HCT116 (cell line): ENCODE measurements at regions not wholly inside any gene's neighbourhood (a gene's known extent, or its start where the extent isn't known, plus 50 kb on each side); places are given as distances from the start of the nearest gene placed in this dataset.

Source experiments
- ATAC-seq: fragments of 200-7000 bp; cut with Tn5 transposase; 2 replicates; pipeline ENCODE4 v1.9.1; 2020; ENCODE audit warnings: mild to moderate bottlenecking, moderate library complexity
- BruUV-seq: library from RNA; stranded (reverse); fragments of 400-500 nt; replicated peaks from 2 replicates; lab custom pipeline; 2021; lab: Mats Ljungman, UMichigan
- CTCF ChIA-PET: fragments of 300-600 bp; sonication (Branson Sonifier 250); formaldehyde crosslinking; loops from one replicate; lab custom pipeline; 2021; ENCODE audit warnings: antibody characterized with exemption; lab: Charles Lee
- POLR2A ChIA-PET: fragments of 300-600, 350-600 bp; sonication (Branson Sonifier 250); formaldehyde crosslinking; loops from one replicate; lab custom pipeline; 2021; ENCODE audit warnings: antibody characterized with exemption; lab: Charles Lee
- RAD21 ChIA-PET, 2 experiments: fragments of 300-600 bp; sonication (Branson Sonifier 250); formaldehyde crosslinking; loops; one replicate each; lab custom pipeline; 2023; ENCODE audit warnings: low total read pairs in 2 of 2; ENCODE audit not compliant: uncharacterized antibody in 2 of 2, unreplicated experiment in 2 of 2, low non-redundant PET in 1 of 2; lab: Charles Lee
- DNase-seq: peaks from one replicate; pipeline ENCODE4 v3.0.0-alpha.2; 2010; ENCODE audit warnings: low read depth, low spot score
- H2AFZ ChIP-seq: fragments of 200-600 bp; shearing (Covaris generic), sonication (generic); 2 replicates; pipeline ENCODE4 v1.6.1; 2017; ENCODE audit warnings: low read depth, mixed run types, mixed read lengths, antibody characterized with exemption, low read length; ENCODE audit not compliant: poor library complexity, severe bottlenecking
- H3K27ac ChIP-seq: 2 replicates; pipeline ENCODE4 v1.5.1; 2012; ENCODE audit warnings: low read depth, low read length
- H3K27me3 ChIP-seq: fragments of 200-600 bp; sonication (generic); 2 replicates; pipeline ENCODE4 v1.6.1; 2016; ENCODE audit warnings: mixed run types, low read length, mixed read lengths; ENCODE audit not compliant: insufficient read depth
- H3K36me3 ChIP-seq, 2 experiments: fragments of 200-500 bp in 1 of 2; fragments of 200-600 bp in 1 of 2; sonication (Bioruptor generic) in 1 of 2; sonication (generic) in 1 of 2; 2 replicates each; pipeline versions ENCODE4 v1.5.1 to v1.6.1; 2014 to 2016; ENCODE audit warnings: low read length in 2 of 2, inconsistent platforms in 1 of 2, mixed read lengths in 1 of 2, mixed run types in 1 of 2; ENCODE audit not compliant: insufficient read depth in 2 of 2, control insufficient read depth in 1 of 2
- H3K4me1 ChIP-seq, 2 experiments: fragments of 200-600 bp in 1 of 2; sonication (generic) in 1 of 2; 2 replicates each; pipeline versions ENCODE4 v1.5.1 to v1.6.1; 2012 to 2017; ENCODE audit warnings: low read length in 2 of 2, inconsistent platforms in 1 of 2, mild to moderate bottlenecking in 1 of 2, mixed read lengths in 1 of 2, mixed run types in 1 of 2, moderate library complexity in 1 of 2; ENCODE audit not compliant: insufficient read depth in 2 of 2, control insufficient read depth in 1 of 2
- H3K4me2 ChIP-seq: fragments of 200-600 bp; sonication (generic); 2 replicates; pipeline ENCODE4 v1.6.1; 2017; ENCODE audit warnings: mixed run types, low read length, mixed read lengths
- H3K4me3 ChIP-seq, 2 experiments: fragments of 200-600 bp in 1 of 2; sonication (generic) in 1 of 2; replicated peaks in 1 of 2; 2 replicates each; pipeline ENCODE4 v1.5.1; 2011 to 2016; ENCODE audit warnings: low read length in 2 of 2, control low read depth in 1 of 2, low read depth in 1 of 2, mild to moderate bottlenecking in 1 of 2, mixed read lengths in 1 of 2, mixed run types in 1 of 2
- H3K79me2 ChIP-seq: fragments of 200-600 bp; sonication (generic); 2 replicates; pipeline ENCODE4 v1.6.1; 2017; ENCODE audit warnings: mild to moderate bottlenecking, mixed run types, low read length, moderate library complexity, mixed read lengths; ENCODE audit not compliant: insufficient read depth
- H3K9ac ChIP-seq: fragments of 200-600 bp; sonication (generic); 2 replicates; pipeline ENCODE4 v1.6.1; 2016; ENCODE audit warnings: low read length, mixed read lengths
- H3K9me2 ChIP-seq: fragments of 200-600 bp; sonication (generic), shearing (Covaris generic); 2 replicates; pipeline ENCODE4 v1.6.1; 2017; ENCODE audit warnings: mixed run types, mild to moderate bottlenecking, moderate library complexity; ENCODE audit not compliant: insufficient read depth
- H3K9me3 ChIP-seq, 2 experiments: fragments of 200-500 bp in 1 of 2; fragments of 200-600 bp in 1 of 2; sonication (Bioruptor generic) in 1 of 2; sonication (generic) in 1 of 2; 2 replicates each; pipeline ENCODE4 v1.6.1; 2014 to 2017; ENCODE audit warnings: low read length in 2 of 2, mixed read lengths in 2 of 2, inconsistent platforms in 1 of 2, low read depth in 1 of 2, mild to moderate bottlenecking in 1 of 2, mixed run types in 1 of 2, moderate library complexity in 1 of 2; ENCODE audit not compliant: control insufficient read depth in 1 of 2, insufficient read depth in 1 of 2
- H4K20me1 ChIP-seq: fragments of 200-600 bp; sonication (generic), shearing (Covaris generic); 2 replicates; pipeline ENCODE4 v1.6.1; 2017; ENCODE audit warnings: mixed run types, mild to moderate bottlenecking, moderate library complexity; ENCODE audit not compliant: insufficient read depth
- CBX3 ChIP-seq: IDR thresholded peaks from 2 replicates; pipeline ENCODE4 v1.6.1; 2012; ENCODE audit warnings: low read depth
- CEBPB ChIP-seq: IDR thresholded peaks from 2 replicates; pipeline ENCODE4 v1.6.1; 2012; ENCODE audit warnings: low read depth
- EGR1 ChIP-seq: IDR thresholded peaks from 2 replicates; pipeline ENCODE4 v1.6.1; 2012; ENCODE audit warnings: low read depth
- ELF1 ChIP-seq: IDR thresholded peaks from 2 replicates; pipeline ENCODE4 v1.6.1; 2012; ENCODE audit warnings: low read depth, borderline replicate concordance
- EZH2 ChIP-seq: fragments of 200-600 bp; sonication (generic); IDR thresholded peaks from 2 replicates; pipeline ENCODE4 v1.6.1; 2017; ENCODE audit warnings: antibody characterized with exemption, mixed run types
- JUND ChIP-seq: IDR thresholded peaks from 2 replicates; pipeline ENCODE4 v1.6.1; 2012
- POLR2A ChIP-seq: IDR thresholded peaks from 2 replicates; pipeline ENCODE4 v1.7.0; 2011; ENCODE audit warnings: borderline replicate concordance; ENCODE audit not compliant: insufficient read depth, insufficient read length; ENCODE audit errors: extremely low read depth
- POLR2AphosphoS5 ChIP-seq: IDR thresholded peaks from 2 replicates; pipeline ENCODE4 v1.6.1; 2011; ENCODE audit warnings: mild to moderate bottlenecking, low read depth, low read length, moderate library complexity
- RAD21 ChIP-seq: IDR thresholded peaks from 2 replicates; pipeline ENCODE4 v1.6.1; 2012; ENCODE audit warnings: low read depth, mild to moderate bottlenecking
- SP1 ChIP-seq: IDR thresholded peaks from 2 replicates; pipeline ENCODE4 v1.6.1; 2012; ENCODE audit warnings: low read depth
- SRF ChIP-seq: IDR thresholded peaks from 2 replicates; pipeline ENCODE4 v1.6.1; 2012; ENCODE audit warnings: low read depth
- YY1 ChIP-seq: IDR thresholded peaks from 2 replicates; pipeline ENCODE4 v1.6.1; 2011; ENCODE audit warnings: low read length, low read depth, moderate library complexity, mild to moderate bottlenecking; ENCODE audit not compliant: insufficient replicate concordance; ENCODE audit errors: extremely low read depth
- ZBTB33 ChIP-seq: IDR thresholded peaks from 2 replicates; pipeline ENCODE4 v1.6.1; 2011; ENCODE audit warnings: mild to moderate bottlenecking, low read length, moderate library complexity; ENCODE audit not compliant: insufficient replicate concordance; ENCODE audit errors: extremely low read depth
- ZFX ChIP-seq: fragments of 450-650 bp; IDR thresholded peaks from 2 replicates; pipeline ENCODE4 v1.6.1; 2017
- ZNF274 ChIP-seq: fragments of 200-500 bp; sonication (Bioruptor generic); IDR thresholded peaks from 2 replicates; pipeline ENCODE4 v1.6.1; 2014; ENCODE audit warnings: mild to moderate bottlenecking, low read depth, low read length, inconsistent platforms
- intact Hi-C: fragments of 100-400 bp; cut with micrococcal nuclease; formaldehyde crosslinking; loops from 2 replicates; pipeline ENCODE4 v1.10.0; 2022
- TF ChIP-seq, protein P1 (sequence below), 3 experiments: fragments of 200-600 bp in 1 of 3; sonication (generic) in 1 of 3; IDR thresholded peaks in 2 of 3; conservative IDR thresholded peaks in 1 of 3; 2 replicates each; pipeline ENCODE4 v1.5.1; 2012 to 2017; ENCODE audit warnings: low read depth in 2 of 3, low read length in 2 of 3, antibody characterized with exemption in 1 of 3, borderline replicate concordance in 1 of 3, control low read depth in 1 of 3, mild to moderate bottlenecking in 1 of 3, mixed read lengths in 1 of 3, mixed run types in 1 of 3, moderate library complexity in 1 of 3; ENCODE audit not compliant: insufficient read depth in 1 of 3
- TF ChIP-seq, protein P2 (sequence below): IDR thresholded peaks from 2 replicates; pipeline ENCODE4 v1.6.1; 2012
- TF ChIP-seq, protein P3 (sequence below): IDR thresholded peaks from 2 replicates; pipeline ENCODE4 v1.6.1; 2012
- TF ChIP-seq, protein P4 (sequence below): IDR thresholded peaks from 2 replicates; pipeline ENCODE4 v1.6.1; 2012; ENCODE audit warnings: low read depth

GRCh38 chr1:229004066-229004833 lies 266.7 kb upstream of the RAB4A start:
- H3K4me1 ChIP-seq = no peaks in the 10 kb centered on the region
- no TSS peak for BruUV-seq
- H3K4me3 ChIP-seq = no peak overlapping the region
- H3K9me3 ChIP-seq = no peaks in the 10 kb centered on the region
- ATAC-seq = no peak
- intact Hi-C loops = no loop called here
- no peaks in the 10 kb centered on the region for H4K20me1 ChIP-seq
- no peaks in the 10 kb centered on the region for H3K36me3 ChIP-seq
- RAD21 ChIA-PET = no interaction called here
- TF ChIP-seq SP1 = no peak
- TF ChIP-seq RAD21 = no peak
- TF ChIP-seq POLR2A = no peak
- TF ChIP-seq CBX3 = no peak
- no peak for TF ChIP-seq EGR1
- no peak for TF ChIP-seq YY1
- TF ChIP-seq, protein P1, sequence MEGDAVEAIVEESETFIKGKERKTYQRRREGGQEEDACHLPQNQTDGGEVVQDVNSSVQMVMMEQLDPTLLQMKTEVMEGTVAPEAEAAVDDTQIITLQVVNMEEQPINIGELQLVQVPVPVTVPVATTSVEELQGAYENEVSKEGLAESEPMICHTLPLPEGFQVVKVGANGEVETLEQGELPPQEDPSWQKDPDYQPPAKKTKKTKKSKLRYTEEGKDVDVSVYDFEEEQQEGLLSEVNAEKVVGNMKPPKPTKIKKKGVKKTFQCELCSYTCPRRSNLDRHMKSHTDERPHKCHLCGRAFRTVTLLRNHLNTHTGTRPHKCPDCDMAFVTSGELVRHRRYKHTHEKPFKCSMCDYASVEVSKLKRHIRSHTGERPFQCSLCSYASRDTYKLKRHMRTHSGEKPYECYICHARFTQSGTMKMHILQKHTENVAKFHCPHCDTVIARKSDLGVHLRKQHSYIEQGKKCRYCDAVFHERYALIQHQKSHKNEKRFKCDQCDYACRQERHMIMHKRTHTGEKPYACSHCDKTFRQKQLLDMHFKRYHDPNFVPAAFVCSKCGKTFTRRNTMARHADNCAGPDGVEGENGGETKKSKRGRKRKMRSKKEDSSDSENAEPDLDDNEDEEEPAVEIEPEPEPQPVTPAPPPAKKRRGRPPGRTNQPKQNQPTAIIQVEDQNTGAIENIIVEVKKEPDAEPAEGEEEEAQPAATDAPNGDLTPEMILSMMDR (IDR thresholded peaks at IDR 0.05 in 2 of 3, conservative IDR thresholded peaks at IDR 0.05 in 1 of 3; ENCODE audit: borderline replicate concordance in 1 of 3, insufficient read depth in 1 of 3, low read depth in 2 of 3, low read length in 2 of 3) = no peak
- TF ChIP-seq, protein P2, sequence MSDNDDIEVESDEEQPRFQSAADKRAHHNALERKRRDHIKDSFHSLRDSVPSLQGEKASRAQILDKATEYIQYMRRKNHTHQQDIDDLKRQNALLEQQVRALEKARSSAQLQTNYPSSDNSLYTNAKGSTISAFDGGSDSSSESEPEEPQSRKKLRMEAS = no peak
- TF ChIP-seq ZNF274 = no peak
- no peak for TF ChIP-seq SRF
- no peak for TF ChIP-seq POLR2AphosphoS5
- TF ChIP-seq, protein P3, sequence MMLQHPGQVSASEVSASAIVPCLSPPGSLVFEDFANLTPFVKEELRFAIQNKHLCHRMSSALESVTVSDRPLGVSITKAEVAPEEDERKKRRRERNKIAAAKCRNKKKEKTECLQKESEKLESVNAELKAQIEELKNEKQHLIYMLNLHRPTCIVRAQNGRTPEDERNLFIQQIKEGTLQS = no peak
- no peak for TF ChIP-seq ZFX
- TF ChIP-seq ZBTB33 = no peak
- TF ChIP-seq EZH2 = no peak
- TF ChIP-seq, protein P4, sequence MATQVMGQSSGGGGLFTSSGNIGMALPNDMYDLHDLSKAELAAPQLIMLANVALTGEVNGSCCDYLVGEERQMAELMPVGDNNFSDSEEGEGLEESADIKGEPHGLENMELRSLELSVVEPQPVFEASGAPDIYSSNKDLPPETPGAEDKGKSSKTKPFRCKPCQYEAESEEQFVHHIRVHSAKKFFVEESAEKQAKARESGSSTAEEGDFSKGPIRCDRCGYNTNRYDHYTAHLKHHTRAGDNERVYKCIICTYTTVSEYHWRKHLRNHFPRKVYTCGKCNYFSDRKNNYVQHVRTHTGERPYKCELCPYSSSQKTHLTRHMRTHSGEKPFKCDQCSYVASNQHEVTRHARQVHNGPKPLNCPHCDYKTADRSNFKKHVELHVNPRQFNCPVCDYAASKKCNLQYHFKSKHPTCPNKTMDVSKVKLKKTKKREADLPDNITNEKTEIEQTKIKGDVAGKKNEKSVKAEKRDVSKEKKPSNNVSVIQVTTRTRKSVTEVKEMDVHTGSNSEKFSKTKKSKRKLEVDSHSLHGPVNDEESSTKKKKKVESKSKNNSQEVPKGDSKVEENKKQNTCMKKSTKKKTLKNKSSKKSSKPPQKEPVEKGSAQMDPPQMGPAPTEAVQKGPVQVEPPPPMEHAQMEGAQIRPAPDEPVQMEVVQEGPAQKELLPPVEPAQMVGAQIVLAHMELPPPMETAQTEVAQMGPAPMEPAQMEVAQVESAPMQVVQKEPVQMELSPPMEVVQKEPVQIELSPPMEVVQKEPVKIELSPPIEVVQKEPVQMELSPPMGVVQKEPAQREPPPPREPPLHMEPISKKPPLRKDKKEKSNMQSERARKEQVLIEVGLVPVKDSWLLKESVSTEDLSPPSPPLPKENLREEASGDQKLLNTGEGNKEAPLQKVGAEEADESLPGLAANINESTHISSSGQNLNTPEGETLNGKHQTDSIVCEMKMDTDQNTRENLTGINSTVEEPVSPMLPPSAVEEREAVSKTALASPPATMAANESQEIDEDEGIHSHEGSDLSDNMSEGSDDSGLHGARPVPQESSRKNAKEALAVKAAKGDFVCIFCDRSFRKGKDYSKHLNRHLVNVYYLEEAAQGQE = no peak
- no peak for TF ChIP-seq ELF1
- TF ChIP-seq JUND = no peak
- TF ChIP-seq CEBPB = no peak
- TF ChIP-seq, all 23 proteins: peak for 0
- no peaks in the 10 kb centered on the region for H3K9me2 ChIP-seq
- no peak overlapping the region for H3K9ac ChIP-seq
- H3K27me3 ChIP-seq = no peaks in the 10 kb centered on the region
- H2AFZ ChIP-seq = no peak overlapping the region
- no peak overlapping the region for H3K27ac ChIP-seq
- ChIA-PET CTCF (no interaction called here), POLR2A (no interaction called here)
- DNase-seq = no peak
- H3K4me2 ChIP-seq = no peak overlapping the region
- no peaks in the 10 kb centered on the region for H3K79me2 ChIP-seq
